H9 (cell line): ENCODE measurements at regions not wholly inside any gene's neighbourhood (a gene's known extent, or its start where the extent isn't known, plus 50 kb on each side); places are given as distances from the start of the nearest gene placed in this dataset.

Experiments used
- DNase-seq: peaks from one replicate; pipeline ENCODE4 v3.0.0-alpha.2; 2017
- H2AFZ ChIP-seq: one replicate; pipeline ENCODE4 v1.6.1; 2013; ENCODE audit warnings: mild to moderate bottlenecking, low read length, control low read depth, moderate library complexity
- H2AK5ac ChIP-seq: 2 replicates; pipeline ENCODE4 v1.6.1; 2013; ENCODE audit warnings: low read length, control low read depth, mixed read lengths; ENCODE audit not compliant: insufficient read length
- H2BK120ac ChIP-seq: one replicate; pipeline ENCODE4 v1.6.1; 2013; ENCODE audit warnings: low read depth, mild to moderate bottlenecking, low read length, control low read depth, inconsistent platforms; ENCODE audit not compliant: poor library complexity, severe bottlenecking
- H2BK12ac ChIP-seq: 2 replicates; pipeline ENCODE4 v1.6.1; 2013; ENCODE audit warnings: low read length, control low read depth, mixed read lengths, low read depth; ENCODE audit not compliant: insufficient read length
- H2BK15ac ChIP-seq: 2 replicates; pipeline ENCODE4 v1.6.1; 2013; ENCODE audit warnings: low read depth, low read length, control low read depth
- H2BK20ac ChIP-seq: one replicate; pipeline ENCODE4 v1.6.1; 2013; ENCODE audit warnings: low read depth, mild to moderate bottlenecking, low read length, control low read depth, inconsistent platforms; ENCODE audit not compliant: poor library complexity, severe bottlenecking
- H2BK5ac ChIP-seq: 2 replicates; pipeline ENCODE4 v1.6.1; 2013; ENCODE audit warnings: low read length, control low read depth, mixed read lengths; ENCODE audit not compliant: insufficient read length
- H3K14ac ChIP-seq: 2 replicates; pipeline ENCODE4 v1.6.1; 2013; ENCODE audit warnings: low read length, control low read depth; ENCODE audit not compliant: insufficient read depth
- H3K18ac ChIP-seq: 2 replicates; pipeline ENCODE4 v1.6.1; 2013; ENCODE audit warnings: low read depth, mild to moderate bottlenecking, mixed read lengths, low read length, control low read depth; ENCODE audit not compliant: insufficient read length
- H3K23ac ChIP-seq: 2 replicates; pipeline ENCODE4 v1.6.1; 2013; ENCODE audit warnings: low read length, control low read depth, mixed read lengths, low read depth; ENCODE audit not compliant: insufficient read length
- H3K23me2 ChIP-seq: 2 replicates; pipeline ENCODE4 v1.6.1; 2013; ENCODE audit warnings: low read depth, mild to moderate bottlenecking, mixed read lengths, low read length, control low read depth; ENCODE audit not compliant: insufficient read length, poor library complexity, severe bottlenecking
- H3K27ac ChIP-seq: 2 replicates; pipeline ENCODE4 v1.5.1; 2013; ENCODE audit warnings: low read length, control low read depth, mixed read lengths, low read depth; ENCODE audit not compliant: insufficient read length
- H3K27me3 ChIP-seq: 2 replicates; pipeline ENCODE4 v1.6.1; 2013; ENCODE audit warnings: low read length, control low read depth, inconsistent platforms; ENCODE audit not compliant: insufficient read depth
- H3K4ac ChIP-seq: 2 replicates; pipeline ENCODE4 v1.6.1; 2013; ENCODE audit warnings: low read depth, mild to moderate bottlenecking, control low read depth, inconsistent platforms, low read length, moderate library complexity
- H3K4me1 ChIP-seq: 2 replicates; pipeline ENCODE4 v1.6.1; 2013; ENCODE audit warnings: low read length, control low read depth, inconsistent platforms; ENCODE audit not compliant: insufficient read depth
- H3K4me2 ChIP-seq: 2 replicates; pipeline ENCODE4 v1.6.1; 2013; ENCODE audit warnings: low read length, control low read depth, mixed read lengths; ENCODE audit not compliant: insufficient read length, insufficient read depth
- H3K56ac ChIP-seq: 2 replicates; pipeline ENCODE4 v1.6.1; 2013; ENCODE audit warnings: low read depth, mild to moderate bottlenecking, mixed read lengths, low read length, control low read depth; ENCODE audit not compliant: insufficient read length
- H3K79me1 ChIP-seq: 2 replicates; pipeline ENCODE4 v1.6.1; 2013; ENCODE audit warnings: low read depth, mild to moderate bottlenecking, moderate library complexity, low read length, control low read depth, inconsistent platforms; ENCODE audit not compliant: insufficient read depth, poor library complexity, severe bottlenecking
- H3K79me2 ChIP-seq: 2 replicates; pipeline ENCODE4 v1.6.1; 2013; ENCODE audit warnings: low read length, control low read depth, inconsistent platforms; ENCODE audit not compliant: insufficient read depth
- H3K9ac ChIP-seq: 2 replicates; pipeline ENCODE4 v1.6.1; 2013; ENCODE audit warnings: low read length, control low read depth, mixed read lengths; ENCODE audit not compliant: insufficient read length; ENCODE audit errors: extremely low read depth
- H3K9me3 ChIP-seq: one replicate; pipeline ENCODE4 v1.6.1; 2013; ENCODE audit warnings: low read depth, low read length, inconsistent platforms; ENCODE audit not compliant: control insufficient read depth
- H3T11ph ChIP-seq: one replicate; pipeline ENCODE4 v1.6.1; 2013; ENCODE audit warnings: mild to moderate bottlenecking, low read length, control low read depth, inconsistent platforms
- H4K20me1 ChIP-seq: one replicate; pipeline ENCODE4 v1.6.1; 2013; ENCODE audit not compliant: control insufficient read depth, insufficient read length, insufficient read depth
- H4K5ac ChIP-seq: 2 replicates; pipeline ENCODE4 v1.6.1; 2013; ENCODE audit warnings: low read depth, mild to moderate bottlenecking, mixed read lengths, low read length, control low read depth; ENCODE audit not compliant: insufficient read length
- H4K8ac ChIP-seq: replicated peaks from 2 replicates; pipeline ENCODE4 v1.6.1; 2013; ENCODE audit warnings: low read length, control low read depth, mixed read lengths, low read depth; ENCODE audit not compliant: insufficient read length
- H4K91ac ChIP-seq: 2 replicates; pipeline ENCODE4 v1.6.1; 2013; ENCODE audit warnings: low read depth, mild to moderate bottlenecking, moderate library complexity, mixed read lengths, low read length, control low read depth; ENCODE audit not compliant: insufficient read length
- H3K27ac Mint-ChIP-seq, 3 experiments: 2 replicates in 2 of 3; 3 replicates in 1 of 3; pipeline ENCODE4 v1.8.0; 2020 to 2021; ENCODE audit warnings: mixed read lengths in 3 of 3, mild to moderate bottlenecking in 1 of 3, moderate library complexity in 1 of 3
- H3K27me3 Mint-ChIP-seq: 2 replicates; pipeline ENCODE4 v1.8.0; 2021; ENCODE audit warnings: low read depth, mild to moderate bottlenecking, moderate library complexity, mixed read lengths
- H3K36me3 Mint-ChIP-seq, 3 experiments: 2 replicates in 2 of 3; 3 replicates in 1 of 3; pipeline ENCODE4 v1.8.0; 2020 to 2021; ENCODE audit warnings: low read depth in 3 of 3, mixed read lengths in 3 of 3; ENCODE audit not compliant: insufficient read depth in 1 of 3
- H3K4me1 Mint-ChIP-seq, 2 experiments: 2 replicates each; pipeline ENCODE4 v1.8.0; 2020; ENCODE audit warnings: mixed read lengths in 2 of 2
- H3K4me3 Mint-ChIP-seq, 2 experiments: 2 replicates in 1 of 2; 3 replicates in 1 of 2; pipeline ENCODE4 v1.8.0; 2020 to 2021; ENCODE audit warnings: mild to moderate bottlenecking in 2 of 2, mixed read lengths in 2 of 2, moderate library complexity in 1 of 2
- H3K9me3 Mint-ChIP-seq, 2 experiments: 2 replicates in 1 of 2; 3 replicates in 1 of 2; pipeline ENCODE4 v1.8.0; 2020; ENCODE audit warnings: mild to moderate bottlenecking in 2 of 2, mixed read lengths in 2 of 2, moderate library complexity in 1 of 2
- WGBS: extraction: QIAGEN DNeasy Blood & Tissue Kit; methylation state at CpG from one replicate; pipeline ENCODE4 v1.1.7; 2013; ENCODE audit warnings: missing lambda C conversion rate, low lambda C conversion rate, mixed read lengths; ENCODE audit not compliant: insufficient read length; ENCODE audit errors: extremely low coverage; 5-methylcytosine and 5-hydroxymethylcytosine counted together
- TF ChIP-seq, protein P1 (sequence below): fragments of 200-600 bp; sonication (generic); conservative IDR thresholded peaks from 3 replicates; pipeline ENCODE4 v1.8.0; 2021; ENCODE audit warnings: antibody characterized with exemption, mild to moderate bottlenecking

- H3K9ac ChIP-seq, result no peak overlapping the region
- H4K20me1 ChIP-seq, result no peaks in the 10 kb centered on the region
- no peak overlapping the region for H2AFZ ChIP-seq
- no peaks in the 10 kb centered on the region for H3K27me3 Mint-ChIP-seq
- H2BK5ac ChIP-seq, result no peak overlapping the region
- H3K27ac ChIP-seq, result no peak overlapping the region
- no peak overlapping the region for H4K8ac ChIP-seq
- H4K91ac ChIP-seq, result no peak overlapping the region
- no peak overlapping the region for H2BK20ac ChIP-seq
- no peaks in the 10 kb centered on the region for H3K79me2 ChIP-seq
- H2BK120ac ChIP-seq, result no peak overlapping the region
- no peaks in the 10 kb centered on the region for H3K9me3 ChIP-seq
- H3K4me3 Mint-ChIP-seq, result no peak overlapping the region
- H3K56ac ChIP-seq, result no peak overlapping the region
- no peak overlapping the region for H4K5ac ChIP-seq
- H3K23me2 ChIP-seq, result no peaks in the 10 kb centered on the region
- H3K9me3 Mint-ChIP-seq, result no peaks in the 10 kb centered on the region
- H3K27me3 ChIP-seq, result no peaks in the 10 kb centered on the region
- H3T11ph ChIP-seq, result no peak overlapping the region
- no peaks in the 10 kb centered on the region for H3K79me1 ChIP-seq
- no peak overlapping the region for H2AK5ac ChIP-seq
- no peak overlapping the region for H3K4me2 ChIP-seq
- H2BK15ac ChIP-seq, result no peak overlapping the region
- no peak overlapping the region for H2BK12ac ChIP-seq
- no peak overlapping the region for H3K23ac ChIP-seq
- H3K18ac ChIP-seq, result no peak overlapping the region
- TF ChIP-seq, protein P1, sequence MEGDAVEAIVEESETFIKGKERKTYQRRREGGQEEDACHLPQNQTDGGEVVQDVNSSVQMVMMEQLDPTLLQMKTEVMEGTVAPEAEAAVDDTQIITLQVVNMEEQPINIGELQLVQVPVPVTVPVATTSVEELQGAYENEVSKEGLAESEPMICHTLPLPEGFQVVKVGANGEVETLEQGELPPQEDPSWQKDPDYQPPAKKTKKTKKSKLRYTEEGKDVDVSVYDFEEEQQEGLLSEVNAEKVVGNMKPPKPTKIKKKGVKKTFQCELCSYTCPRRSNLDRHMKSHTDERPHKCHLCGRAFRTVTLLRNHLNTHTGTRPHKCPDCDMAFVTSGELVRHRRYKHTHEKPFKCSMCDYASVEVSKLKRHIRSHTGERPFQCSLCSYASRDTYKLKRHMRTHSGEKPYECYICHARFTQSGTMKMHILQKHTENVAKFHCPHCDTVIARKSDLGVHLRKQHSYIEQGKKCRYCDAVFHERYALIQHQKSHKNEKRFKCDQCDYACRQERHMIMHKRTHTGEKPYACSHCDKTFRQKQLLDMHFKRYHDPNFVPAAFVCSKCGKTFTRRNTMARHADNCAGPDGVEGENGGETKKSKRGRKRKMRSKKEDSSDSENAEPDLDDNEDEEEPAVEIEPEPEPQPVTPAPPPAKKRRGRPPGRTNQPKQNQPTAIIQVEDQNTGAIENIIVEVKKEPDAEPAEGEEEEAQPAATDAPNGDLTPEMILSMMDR, result no peak
- peaks cover 8 to 9% of the 10 kb centered on the region in 2 experiments for H3K4me1 Mint-ChIP-seq
- no peak overlapping the region for H3K14ac ChIP-seq
- no peak overlapping the region for H3K4ac ChIP-seq
- WGBS, result no CpG with 5 or more reads among the region's 3 CpGs
- no peaks in the 10 kb centered on the region for H3K4me1 ChIP-seq
- H3K36me3 Mint-ChIP-seq, result no peaks in the 10 kb centered on the region
- H3K27ac Mint-ChIP-seq, result no peak overlapping the region
- no peak for DNase-seq
Observed at GRCh38 chr9:109887079-109887478, 107.1 kb downstream of the PALM2AKAP2 start.
